CD4-positive, alpha-beta T cell treated with Interleukin-6 for 4 hours (primary cell): ENCODE measurements at regions not wholly inside any gene's neighbourhood (a gene's known extent, or its start where the extent isn't known, plus 50 kb on each side); places are given as distances from the start of the nearest gene placed in this dataset.
A peak's percentile ranks its signal among the peaks of the same experiment; 100 is the strongest.
"Not testable (repeated sequence)": the region's sequence is repeated elsewhere in the genome, so short reads cannot be mapped to it uniquely, and the experiment has no call there.

Experiments used
- DNase-seq: peaks from one replicate; pipeline ENCODE4 v3.0.0-alpha.2; 2020; ENCODE audit warnings: mixed read lengths

- DNase-seq = no peak
Measured at GRCh38 chr3:75129101-75129500, 514.6 kb upstream of the CNTN3 start.

DNA sequence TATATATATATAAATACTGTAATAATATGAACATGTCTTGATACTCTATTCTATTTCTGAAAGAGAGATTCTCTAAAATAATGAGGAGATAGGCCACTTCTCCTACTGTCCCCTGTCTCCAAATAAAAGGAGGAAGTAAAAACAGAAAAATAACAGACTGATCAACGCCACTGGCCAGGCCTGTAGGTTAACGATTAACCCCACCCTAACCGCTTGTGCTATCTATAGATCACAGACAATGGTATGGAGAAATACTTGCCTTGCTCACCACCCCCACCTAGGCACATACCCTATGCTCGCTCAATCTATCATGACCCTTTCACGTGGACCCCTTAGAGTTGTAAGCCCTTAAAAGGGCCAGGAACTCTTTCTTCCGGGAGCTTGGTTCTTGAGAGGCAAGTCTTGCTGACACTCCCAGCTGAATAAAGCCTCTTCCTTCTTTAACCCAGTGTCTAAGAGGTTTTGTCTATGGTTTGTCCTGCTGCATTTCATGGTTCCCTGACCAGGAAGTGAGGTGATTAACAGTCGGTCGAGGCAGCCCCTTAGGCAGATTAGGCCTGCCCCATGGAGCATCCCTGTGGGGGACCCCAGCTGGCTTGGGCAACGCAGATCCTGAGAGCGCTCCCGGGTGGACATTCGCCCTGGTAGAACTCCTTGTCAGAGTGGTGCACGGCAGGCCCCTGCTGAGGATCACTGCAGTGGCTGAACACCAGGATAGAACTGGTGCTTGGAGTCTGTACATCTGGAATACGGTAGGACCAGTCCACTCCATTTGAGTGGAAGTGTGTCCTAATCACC is 521.8 kb upstream of the CNTN3 start:
- no peak for DNase-seq

DNA sequence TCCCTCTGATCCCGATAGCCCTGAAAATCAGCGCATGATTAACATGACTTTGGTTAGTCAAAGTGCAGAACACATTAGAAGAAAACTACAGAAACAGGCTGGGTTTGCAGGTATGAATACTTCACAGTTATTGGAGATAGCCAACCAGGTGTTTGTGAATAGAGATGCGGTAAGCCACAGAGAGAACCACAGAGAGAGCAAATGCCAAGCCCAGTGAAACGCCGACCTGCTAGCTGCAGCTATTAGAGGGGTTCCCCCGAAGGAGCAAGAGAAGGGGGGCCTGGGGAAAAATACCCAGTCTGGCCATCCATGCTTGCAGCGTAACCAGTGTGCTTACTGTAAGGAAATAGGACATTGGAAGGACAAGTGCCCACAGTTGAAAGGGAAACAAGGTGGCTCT is 523.9 kb upstream of the CNTN3 start:
- no peak for DNase-seq

DNA sequence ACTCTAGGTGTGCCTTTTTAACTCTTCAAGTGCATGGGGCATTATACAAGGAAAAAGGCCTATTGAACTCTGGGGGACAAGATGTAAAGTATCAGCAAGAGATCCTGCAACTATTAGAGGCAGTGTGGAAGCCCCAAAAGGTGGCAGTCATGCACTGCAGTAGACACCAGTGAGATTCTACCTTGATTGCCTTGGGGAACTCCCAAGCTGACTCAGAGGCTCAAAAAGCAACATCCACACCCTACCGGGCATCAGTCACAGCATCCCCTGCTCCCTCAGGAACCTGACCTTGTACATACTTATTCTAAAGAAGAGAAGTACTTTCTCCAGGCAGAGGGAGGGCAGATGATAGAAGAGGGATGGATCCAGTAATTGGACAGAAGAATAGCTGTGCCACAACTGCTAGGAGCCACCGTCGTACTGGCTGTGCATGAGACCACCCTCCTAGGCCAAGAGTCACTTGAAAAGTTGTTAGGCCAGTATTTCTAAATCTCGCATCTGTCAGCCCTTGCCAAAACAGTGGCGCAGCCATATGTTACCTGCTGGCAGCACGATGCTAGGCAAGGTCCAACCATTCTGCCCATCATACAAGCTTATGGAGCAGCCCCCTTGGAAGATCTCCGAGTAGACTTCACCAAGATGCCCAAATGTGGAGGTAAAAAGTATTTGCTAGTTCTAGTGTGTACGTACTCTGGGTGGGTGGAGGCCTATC is 523.1 kb upstream of the FRG2C start:
- DNase-seq = no peak

DNA sequence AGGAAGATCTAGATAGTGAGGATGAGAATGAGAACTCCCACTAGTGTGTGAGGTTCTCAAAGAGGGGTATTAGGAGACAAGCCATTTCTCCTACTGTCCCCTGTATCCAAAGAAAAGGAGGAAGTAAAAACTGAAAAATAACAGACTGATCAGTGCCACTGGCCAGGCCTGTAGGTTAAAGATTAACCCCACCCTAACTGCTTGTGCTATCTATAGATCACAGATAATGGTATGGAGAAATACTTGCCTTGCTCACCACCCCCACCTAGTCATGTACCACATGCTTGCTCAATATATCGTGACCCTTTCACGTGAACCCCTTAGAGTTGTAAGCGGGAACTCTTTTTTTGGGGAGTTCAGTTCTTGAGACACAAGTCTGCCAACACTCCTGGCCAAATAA is 519.7 kb upstream of the FRG2C start:
- DNase-seq = no peak

GRCh38 chr3:75171630-75172230 is 492.4 kb upstream of the FRG2C start:
- DNase-seq = no peak

GRCh38 chr3:75176937-75177336 is 487.2 kb upstream of the FRG2C start:
- no peak for DNase-seq

- no peak for DNase-seq
Measured at GRCh38 chr3:75180235-75180944, 483.7 kb upstream of the FRG2C start.

GRCh38 chr3:75180945-75181298 is 483.2 kb upstream of the FRG2C start:
- DNase-seq = no peak

GRCh38 chr3:75188962-75189361 is 475.2 kb upstream of the FRG2C start:
- DNase-seq = no peak

GRCh38 chr3:75192146-75192616 is 471.9 kb upstream of the FRG2C start:
- peak; percentile 47 for DNase-seq

DNA sequence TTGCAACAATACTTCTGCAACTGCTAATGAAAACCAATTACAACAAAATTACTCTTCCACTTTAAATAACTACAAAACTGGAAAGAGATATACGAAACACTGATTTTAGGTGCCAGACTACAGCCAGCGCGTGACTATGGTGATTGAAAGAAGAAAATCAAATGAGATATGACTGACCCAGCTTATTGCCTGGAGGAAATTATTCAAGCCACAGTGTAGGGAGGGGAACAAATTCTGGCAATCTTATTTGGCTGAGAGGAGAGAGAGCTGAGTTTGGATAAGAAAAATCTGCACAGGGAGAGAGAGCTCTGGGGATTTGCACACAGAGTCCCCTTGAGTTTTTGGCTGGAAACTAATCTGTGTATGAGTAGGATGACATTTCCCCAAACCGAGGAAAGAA is 470.3 kb upstream of the FRG2C start:
- DNase-seq = no peak

- not testable (repeated sequence) for DNase-seq
Measured at GRCh38 chr3:75214332-75214731, 449.8 kb upstream of the FRG2C start.

DNA sequence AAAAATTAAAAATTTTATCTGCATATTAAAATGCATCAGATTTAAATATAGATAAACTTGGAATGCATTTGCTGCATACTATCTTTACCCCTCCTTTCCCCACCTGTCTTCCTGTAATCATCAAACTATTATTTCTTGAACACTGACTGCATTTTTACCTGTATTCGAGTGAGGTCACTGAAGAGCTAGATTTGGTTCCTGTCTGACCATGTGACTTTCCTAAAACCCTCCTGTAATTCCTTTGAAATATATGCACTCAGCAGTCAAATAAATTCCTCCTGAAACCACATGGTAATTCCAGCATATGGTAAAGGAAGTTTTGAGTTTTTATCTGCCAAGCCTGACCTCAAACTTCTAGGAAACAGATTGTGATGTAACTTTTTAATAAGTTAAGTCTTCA is 445.6 kb upstream of the FRG2C start:
- DNase-seq = no peak

DNA sequence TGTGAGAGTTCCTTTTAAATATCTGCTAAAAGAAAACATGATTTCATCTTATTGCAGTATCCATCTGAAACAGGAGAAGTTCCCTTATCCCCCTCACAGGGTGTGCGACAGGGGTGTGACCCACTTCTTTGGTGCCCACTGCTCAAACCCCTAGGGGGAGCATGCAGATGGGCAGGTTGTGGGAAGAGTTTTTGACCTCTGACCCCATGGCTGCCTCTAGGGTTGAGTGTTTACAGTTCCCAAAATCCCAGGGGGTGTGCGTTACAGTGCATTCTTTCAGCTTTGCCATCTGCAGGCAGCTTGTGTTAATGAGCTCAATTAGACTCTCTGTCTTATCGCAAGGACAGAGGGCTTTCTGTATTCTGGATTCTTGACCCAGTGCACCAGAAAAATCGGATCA is 443.2 kb upstream of the FRG2C start:
- no peak for DNase-seq

DNA sequence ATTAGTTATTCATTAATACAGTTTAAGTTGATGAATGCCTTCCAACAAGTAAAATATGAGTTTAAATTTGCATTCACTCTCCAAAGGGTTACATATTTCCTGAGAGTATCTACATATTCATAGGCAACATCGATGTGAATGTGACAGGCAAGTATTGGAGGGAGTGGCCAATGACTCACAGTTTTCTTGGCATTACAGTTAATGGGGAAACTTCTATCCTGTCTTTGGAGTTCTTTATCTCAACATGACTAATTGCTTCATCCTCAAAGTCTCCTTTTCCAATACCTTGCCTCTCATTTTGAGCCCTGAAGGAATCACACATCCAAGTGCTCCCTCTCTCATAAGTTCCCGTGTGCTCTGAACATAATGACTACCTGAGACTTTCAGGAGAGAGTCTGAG is 439.7 kb upstream of the FRG2C start:
- no peak for DNase-seq

- DNase-seq = no peak
Measured at GRCh38 chr3:75232216-75232615, 431.9 kb upstream of the FRG2C start.

- no peak for DNase-seq
Measured at GRCh38 chr3:75235631-75236030, 428.5 kb upstream of the FRG2C start.

- no peak for DNase-seq
Measured at GRCh38 chr3:75237053-75237452, 427.1 kb upstream of the FRG2C start.

GRCh38 chr3:75237477-75237876 is 426.7 kb upstream of the FRG2C start:
- DNase-seq = no peak

GRCh38 chr3:75241226-75241962 is 422.7 kb upstream of the FRG2C start:
- DNase-seq = not testable (repeated sequence)

- no peak for DNase-seq
Measured at GRCh38 chr3:75242012-75242735, 422.0 kb upstream of the FRG2C start.
